NCI-H2107 treated with DMSO at 0.1 percent for 48 hours (cell line): ENCODE measurements at regions not wholly inside any gene's neighbourhood (a gene's known extent, or its start where the extent isn't known, plus 50 kb on each side); places are given as distances from the start of the nearest gene placed in this dataset.

Source experiments
- DNase-seq: peaks from one replicate; lab custom pipeline; 2025; ENCODE audit not compliant: unreplicated experiment; lab: John Stamatoyannopoulos, UW

DNA sequence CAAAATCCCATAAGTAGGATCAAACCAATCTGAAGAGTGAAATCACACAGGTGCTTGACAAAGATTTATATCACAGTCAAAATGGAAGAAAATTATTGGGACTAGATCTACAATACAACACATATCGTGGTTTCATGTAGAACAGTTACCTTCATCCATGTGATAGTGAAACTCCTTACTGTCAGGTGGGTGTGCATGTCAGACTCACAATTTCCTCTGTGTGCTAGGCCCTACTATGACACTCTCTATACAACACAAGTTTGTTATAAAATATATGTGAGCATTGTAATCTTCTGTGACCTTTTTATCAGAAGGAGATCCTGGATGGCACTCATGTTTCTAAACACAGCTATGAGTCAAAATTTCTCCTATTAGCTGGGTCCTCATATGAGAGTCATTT lies 947.0 kb upstream of the TSPY4 start:
- no peak for DNase-seq

DNA sequence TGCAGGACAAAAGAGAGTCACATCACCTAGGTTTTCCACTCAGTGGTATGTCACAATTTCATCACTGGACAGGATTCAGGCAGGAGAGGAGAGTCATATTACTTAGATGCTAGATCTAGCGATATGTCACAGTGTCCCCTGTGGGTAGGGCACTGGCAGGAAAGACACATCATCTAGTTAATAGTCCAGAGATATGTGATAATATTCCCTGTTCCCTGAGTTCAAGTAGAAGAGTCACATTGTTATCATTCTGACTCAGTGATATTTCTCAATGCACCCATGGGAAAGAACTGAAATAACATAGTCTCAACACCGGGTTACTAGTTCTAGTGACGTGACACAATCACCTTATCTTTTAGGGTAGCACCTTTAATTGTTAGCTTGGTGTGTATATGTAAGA lies 944.0 kb upstream of the TSPY4 start:
- no peak for DNase-seq

DNA sequence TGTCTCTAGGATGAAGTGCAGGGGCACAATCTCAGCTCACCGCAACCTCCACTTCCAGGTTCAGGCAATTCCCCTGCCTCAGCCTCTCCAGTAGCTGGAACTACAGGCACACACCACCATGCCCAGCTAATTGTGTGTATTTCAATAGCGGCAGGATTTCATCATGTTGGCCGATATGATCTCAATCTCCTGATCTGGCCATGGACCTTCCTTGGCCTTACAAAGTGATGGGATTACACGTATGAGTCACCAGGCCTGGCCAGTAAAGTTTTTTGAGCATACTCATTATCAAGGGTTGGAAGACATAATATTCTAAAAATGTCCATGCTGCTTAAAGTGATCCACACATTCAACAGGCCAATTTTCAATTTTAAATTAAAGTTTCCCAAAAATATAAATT lies 914.4 kb upstream of the TSPY4 start:
- DNase-seq, result no peak

DNA sequence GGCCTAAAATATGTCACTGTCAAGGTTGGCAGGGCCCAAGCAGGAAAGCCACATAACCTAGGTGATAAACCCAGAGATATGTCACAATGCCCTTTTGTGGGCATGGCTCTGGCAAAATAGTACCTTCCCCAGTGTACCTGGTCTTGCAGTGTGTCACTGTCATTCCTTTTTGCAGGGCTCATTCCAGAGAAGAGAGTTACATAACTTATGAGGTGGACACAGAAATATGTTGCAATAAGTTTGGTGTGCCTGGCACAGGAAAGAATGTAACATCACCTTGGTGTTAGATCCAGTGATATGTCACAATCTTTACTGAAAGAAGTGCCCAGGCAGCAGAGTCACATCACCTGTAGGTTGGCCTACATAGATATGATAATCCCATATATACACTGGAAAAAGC lies 910.8 kb upstream of the TSPY4 start:
- no peak for DNase-seq

DNA sequence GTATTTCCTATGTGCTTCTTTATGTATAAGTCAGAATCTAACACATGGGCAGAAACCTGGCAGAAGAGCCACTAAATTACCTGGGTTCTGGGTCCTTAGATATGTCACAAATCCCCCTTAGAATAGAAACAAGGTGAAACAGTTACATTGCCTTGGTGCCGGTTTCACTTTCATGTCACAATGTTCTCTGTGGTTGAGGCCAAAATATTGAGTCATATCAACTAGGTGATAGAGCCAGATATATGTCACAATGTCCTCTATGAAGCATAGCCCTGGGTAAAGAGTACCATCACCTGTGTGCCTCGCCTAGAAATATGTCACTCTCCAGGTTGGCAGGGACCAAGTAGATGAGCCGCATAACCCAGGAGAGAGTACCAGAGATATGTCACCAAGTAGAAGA lies 899.8 kb upstream of the TSPY4 start:
- DNase-seq, result no peak

DNA sequence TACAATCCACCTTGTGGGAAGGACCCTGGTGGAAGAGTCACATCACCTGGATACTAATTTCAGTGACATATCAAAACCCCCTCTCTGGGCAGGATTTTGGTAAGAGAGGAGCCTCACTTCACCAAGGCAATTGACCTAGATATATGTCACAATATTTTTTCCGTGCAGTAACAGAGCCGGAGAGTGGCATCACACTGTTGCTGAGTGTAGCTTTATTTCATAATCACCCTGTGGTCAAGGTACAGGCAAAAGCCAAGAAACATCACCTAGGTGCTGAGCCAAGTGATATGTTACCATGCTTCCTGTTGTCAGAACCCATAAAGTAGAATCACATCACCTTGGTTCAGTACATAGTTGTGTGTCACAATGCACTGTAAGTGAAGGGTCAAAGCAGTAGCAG lies 895.2 kb upstream of the TSPY4 start:
- no peak for DNase-seq

DNA sequence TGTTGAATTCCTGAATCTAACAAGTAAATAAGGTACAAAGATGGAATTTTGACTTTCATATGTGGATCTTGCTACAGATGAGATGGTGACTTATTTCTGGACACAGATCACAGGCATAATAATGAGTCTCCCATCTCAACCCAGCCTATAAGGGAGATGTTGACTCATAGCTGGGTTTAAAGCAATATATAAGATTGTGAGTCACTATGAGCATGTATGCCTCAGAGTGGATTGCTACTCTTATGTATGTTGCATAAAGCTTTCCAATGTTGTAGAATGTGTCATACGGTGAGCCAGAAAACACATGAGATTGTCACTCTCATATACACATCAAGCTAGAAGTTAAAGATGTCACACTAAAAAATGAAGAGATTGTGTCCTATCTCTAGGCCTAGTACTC lies 884.3 kb upstream of the TSPY4 start:
- DNase-seq, result no peak

DNA sequence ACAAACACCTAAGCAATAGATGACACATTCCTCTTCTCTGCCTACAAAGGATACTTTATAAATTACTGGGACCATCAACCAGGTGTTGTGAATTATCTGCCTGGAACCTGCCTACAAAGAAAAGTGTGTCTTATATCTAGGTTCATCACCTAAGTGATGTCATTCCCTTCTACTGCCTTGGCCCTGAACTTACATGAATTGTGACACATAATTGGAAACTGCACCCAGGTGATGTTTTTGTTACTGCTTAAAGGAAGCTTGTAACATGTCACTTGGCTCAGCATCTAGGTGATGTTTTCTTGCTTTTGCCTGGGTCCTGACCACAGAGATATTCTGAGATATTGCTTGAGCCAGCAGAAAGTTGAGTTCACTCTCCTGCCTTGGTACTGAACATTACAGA lies 870.5 kb upstream of the TSPY4 start:
- DNase-seq, result no peak

DNA sequence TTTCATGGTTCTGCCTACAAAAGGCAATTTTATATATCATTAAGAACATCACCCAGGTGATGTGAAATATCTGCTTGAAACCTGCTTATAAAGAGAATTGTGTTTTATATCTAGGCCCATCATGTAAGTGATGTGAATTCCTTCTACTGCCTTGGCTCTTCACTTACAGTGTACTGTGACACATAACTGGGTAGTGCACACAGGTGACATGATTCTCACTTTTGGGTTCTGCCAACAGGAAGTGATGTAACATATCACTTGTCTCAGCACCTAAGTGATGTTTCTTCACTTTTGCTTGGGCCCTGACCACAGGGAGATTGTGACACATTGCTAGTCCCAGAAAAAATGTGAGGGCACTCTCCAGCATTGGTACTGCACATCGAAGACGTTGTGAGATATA lies 867.0 kb upstream of the TSPY4 start:
- no peak for DNase-seq

DNA sequence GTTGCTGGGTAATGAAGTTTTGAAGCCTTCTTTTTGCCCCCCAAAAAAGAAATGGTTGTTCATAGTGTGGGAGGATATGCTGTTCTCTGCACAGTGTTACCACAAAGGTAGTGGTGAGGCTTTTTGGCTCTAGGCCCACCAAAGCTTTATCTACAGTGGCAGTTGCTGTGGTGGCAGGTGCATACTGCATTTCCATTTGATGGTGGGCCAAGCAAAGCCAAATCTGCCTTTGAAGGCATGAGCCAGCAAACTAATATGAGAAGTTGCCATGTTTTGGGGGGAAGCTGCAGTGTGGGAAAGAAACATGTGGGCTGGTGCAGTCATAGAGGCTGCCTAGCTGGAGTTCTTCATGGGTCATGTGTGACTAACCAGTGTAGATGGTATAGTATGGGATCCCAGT lies 858.1 kb upstream of the TSPY4 start:
- no peak for DNase-seq

DNA sequence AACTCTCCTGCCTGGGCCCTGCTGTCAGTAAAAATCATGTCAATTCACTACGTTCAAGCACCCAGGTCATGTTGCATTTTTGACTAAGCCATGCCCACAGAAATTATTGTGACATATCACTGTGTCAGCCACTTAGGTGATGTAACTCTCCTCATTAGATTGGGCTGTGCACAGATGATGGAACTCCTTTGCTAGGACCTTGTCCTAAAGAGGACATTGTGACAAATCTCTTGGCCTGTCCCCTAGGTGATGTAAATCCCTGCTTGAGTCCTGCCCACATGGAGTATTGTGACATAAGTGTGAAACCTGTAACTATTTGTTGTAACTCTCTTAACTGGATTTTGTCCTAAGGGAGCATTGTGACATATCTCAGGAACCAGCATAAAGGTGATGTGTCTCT lies 848.3 kb upstream of the TSPY4 start:
- DNase-seq, result no peak

DNA sequence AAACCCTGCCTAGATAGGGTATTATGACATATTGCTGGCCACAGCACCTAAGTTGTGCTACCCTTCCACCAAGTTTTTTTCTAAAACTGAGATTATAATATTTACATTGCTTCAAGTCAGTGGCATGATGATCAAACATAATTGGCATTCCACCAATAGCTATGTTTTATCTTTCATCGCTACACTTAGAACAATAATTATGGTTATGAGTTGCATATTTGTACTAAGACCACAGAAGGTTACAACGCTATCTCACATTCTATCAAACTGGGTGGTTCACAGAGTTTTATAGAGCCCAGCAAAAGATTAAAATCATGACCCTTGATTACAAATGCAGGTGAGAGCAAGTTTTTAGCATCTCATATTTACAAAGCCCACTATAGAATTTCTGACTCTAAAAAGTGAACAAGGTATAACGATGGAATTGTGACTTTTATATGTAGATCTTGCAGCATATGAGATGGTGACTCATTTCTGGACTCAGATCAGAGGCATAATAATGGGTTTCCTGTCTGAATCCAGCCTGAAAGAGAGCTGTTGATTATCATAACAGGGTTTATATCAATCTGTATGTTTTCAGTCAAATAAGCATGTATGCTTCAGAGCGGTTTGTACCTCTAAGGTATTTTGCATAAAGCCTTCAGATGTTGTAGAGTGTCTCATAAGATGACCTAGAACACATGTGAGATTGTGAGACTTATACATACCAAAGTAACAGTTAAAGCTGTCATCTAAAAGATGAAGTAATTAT lies 847.2 kb upstream of the TSPY4 start:
- no peak for DNase-seq

DNA sequence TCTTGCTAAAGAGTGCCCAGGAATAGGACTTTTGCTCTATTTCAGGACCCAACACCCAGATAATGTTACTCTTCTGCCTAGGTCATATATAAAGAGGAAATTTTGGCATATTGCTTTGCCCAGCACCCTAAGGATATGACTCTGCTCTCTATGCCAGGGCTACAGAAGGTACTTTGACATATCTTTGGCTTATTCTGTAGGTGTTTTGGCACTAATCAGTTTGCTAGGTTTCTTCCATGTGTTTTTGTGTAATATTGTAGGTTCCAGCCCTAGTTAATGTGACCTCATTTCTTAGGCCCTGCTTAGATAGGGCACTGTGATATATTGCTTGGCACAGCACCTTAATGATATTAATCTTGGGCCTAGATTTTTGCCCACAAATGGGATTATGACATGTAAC lies 842.9 kb upstream of the TSPY4 start:
- DNase-seq, result no peak

DNA sequence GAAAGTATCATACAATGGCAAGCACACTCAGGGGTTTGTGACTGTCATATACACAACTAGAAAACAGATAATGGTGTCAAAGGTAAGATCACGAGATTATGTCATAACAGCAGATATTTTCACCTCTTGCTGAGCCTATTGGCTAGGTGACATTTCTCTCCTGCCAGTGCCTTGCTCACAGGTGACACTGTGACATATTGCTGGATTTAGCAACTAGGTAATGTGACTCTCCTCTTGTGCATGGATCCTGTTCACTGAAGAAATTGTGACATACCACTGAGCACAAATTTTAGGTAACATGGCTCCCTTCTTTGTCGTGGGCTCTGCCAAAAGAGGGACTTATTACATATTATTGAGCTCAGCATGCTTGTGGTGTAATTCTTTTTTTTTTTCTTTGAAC lies 842.0 kb upstream of the TSPY4 start:
- no peak for DNase-seq

DNA sequence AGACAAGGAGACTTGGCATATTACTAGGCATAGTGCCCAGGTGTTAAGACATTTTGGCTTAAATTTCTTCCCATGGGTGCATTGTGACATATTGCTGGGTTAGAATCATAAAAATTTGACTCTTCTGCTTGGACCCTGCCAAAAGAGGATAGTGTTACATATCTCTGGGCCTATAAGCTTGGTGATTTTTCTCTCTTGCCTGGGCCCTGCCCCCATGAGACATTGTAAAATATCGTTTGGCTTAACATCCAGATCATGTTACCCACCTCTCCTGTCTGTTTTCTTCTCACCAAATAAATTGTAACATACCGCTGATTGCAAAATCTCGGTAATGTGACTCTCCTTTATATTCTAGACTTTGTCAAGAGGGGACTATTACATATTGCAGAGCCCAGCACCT lies 836.4 kb upstream of the TSPY4 start:
- DNase-seq, result no peak

DNA sequence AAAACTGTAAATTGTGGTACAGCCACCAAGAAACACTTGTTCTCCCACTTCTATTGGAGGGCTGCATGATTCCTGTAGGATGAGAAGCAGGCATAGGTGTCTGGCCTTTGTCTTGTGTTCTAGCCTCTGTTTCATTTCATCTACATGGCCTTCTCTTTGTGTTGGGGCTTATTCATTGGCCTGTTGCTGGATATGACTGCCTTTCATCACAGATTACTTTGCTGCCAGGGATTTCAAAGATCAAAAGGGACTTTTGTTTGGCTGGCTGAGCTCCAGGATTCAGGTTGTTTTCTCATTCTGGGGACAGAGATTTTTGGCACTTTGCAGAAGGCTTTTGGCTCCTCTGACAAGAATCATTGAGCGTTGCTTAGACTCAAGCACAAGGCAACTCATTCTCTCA lies 803.8 kb upstream of the TSPY4 start:
- no peak for DNase-seq

DNA sequence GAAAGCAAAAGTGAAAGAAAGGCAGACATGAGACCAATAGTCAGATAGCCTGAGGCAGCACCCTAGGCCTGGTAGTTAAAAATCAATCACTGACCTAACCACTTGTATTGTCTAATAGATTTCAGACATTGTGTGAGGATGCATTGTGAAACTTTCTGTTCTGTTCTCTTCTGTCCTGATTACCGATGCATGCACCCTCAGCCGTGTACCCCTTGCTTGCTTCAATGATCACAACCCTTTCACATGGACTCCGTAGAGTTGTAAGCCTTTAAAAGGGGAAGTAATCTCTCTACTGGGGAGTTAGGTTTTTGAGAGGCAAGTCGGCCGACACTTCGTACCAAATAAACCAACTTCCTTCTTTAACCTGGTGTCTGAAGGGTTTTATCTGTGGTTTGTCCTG lies 801.6 kb upstream of the TSPY4 start:
- DNase-seq, result no peak

DNA sequence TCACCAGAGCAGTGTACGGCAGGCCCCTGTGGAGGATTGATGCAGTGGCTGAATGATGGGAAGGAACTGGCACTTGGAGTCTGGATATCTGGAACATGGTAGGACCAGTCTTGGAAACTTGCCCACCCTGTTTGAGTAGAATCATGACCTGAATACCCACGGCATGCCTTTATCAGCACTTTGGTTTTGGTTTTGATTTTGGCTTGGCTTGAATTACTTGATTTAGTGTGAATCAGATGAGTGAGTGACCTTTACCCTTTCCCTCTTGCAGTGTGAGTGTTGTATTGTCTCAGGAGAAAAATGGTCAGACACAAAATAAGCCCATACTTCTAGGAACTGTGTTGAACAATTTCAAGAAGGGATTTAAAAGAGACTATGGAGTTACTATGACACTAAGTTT lies 801.0 kb upstream of the TSPY4 start:
- DNase-seq, result no peak

DNA sequence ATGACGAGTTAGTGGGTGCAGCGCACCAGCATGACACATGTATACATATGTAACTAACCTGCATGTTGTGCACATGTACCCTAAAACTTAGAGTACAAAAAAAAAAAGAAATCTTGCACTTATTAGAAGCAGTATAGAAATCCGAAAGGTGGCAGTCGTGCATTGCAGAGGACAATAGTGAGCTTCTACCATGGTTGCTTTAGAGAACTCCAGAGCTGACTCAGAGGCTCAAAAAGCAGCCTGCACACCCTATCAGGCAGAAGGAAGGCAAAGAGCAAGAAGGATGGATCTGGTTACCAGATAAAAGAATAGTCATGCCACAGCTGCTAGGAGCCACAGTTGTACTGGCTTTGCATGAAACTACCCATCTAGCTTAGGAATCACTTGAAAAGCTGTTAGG lies 796.0 kb upstream of the TSPY4 start:
- DNase-seq, result no peak

DNA sequence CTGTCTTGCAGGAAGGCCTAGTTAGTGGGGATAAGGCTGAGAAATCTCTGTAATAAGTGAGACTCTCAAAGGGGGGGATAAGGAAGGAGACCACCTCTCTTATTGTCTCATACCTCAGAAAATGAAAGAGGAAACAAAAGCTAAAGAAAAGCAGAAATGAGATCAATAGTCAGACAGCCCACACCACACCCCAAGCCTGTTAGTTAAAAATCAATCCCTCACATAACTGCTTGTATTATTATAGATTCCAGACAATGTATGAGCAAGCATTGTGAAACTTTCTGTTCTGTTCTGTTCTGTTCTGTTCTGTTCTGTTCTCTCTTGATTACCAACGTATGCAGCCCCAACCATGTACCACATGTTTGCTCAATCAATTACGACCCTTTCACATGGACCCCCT lies 792.5 kb upstream of the TSPY4 start:
- DNase-seq, result no peak

DNA sequence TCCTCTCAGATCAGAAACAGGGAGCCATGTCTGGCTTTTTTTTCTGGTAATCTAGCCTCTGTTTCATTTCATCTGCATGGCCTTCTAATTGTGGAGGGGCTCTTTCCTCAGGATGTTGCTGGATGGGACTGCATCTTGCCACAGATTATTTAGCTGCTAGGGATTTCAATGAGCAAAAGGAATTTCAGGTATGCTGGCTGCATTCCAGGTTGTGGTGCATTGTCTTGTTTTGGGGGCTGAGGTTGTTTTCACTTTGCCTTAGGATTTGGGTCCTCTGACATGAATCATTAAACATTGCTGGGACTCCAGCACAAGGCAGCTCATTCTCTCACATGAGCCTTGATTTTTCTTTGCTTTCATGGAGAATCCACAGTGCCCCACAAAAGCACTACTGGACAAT lies 789.3 kb upstream of the TSPY4 start:
- no peak for DNase-seq

DNA sequence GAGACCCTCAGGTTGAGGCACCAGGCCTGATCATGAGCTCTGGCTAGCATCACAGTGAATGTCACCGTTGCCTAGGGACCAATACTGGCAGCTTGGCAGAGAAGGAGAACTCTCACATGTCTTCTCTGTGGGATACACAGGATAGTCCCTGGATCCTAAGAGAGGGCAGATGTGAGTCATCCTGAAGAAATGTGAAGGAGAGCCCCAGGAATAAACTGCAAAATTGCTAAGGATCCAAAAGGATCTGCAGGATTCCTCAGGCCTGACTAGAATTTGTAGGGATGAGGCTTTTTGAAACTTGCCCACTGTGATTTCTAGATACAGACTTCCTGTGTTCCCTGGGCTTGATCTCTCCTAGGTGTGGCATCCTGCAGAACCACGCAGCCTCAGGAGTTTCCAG lies 785.9 kb upstream of the TSPY4 start:
- DNase-seq, result no peak

DNA sequence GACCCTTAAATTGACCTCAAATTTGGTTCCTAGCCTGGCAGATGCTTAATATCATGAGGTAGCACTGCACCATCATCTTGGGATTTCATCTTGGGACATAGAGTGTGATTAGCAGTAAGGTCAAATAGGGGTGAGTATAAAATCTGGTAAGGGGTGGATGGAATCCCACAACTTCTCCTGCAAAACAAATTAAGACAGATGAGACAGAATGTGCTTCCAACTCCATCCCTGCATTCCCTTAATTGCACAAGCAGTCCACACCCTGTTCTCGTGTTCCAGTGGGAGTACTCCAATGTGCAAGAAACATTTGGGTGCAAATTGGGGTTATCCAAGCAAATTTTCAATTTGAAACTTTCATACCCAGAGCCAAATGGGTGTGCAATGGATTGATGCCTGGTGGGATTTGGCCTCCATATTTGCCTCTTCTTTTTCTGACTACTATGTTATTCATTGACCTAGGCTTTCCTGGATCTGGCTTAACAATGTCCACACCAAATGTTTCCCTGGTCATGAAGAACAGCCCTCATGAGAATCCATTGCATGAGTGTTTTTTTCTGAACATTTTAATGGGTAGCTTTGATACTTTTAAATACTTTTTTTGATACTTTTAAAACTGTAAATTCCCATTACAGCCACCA lies 785.0 kb upstream of the TSPY4 start:
- DNase-seq, result no peak
